DOHH2 (cell line): ENCODE measurements at regions not wholly inside any gene's neighbourhood (a gene's known extent, or its start where the extent isn't known, plus 50 kb on each side); places are given as distances from the start of the nearest gene placed in this dataset.

Experiments
- H3F3A ChIP-seq: fragments of 200-600 bp; sonication (generic), shearing (Covaris generic); 2 replicates; pipeline ENCODE4 v1.6.0; 2016; ENCODE audit warnings: antibody characterized with exemption, mild to moderate bottlenecking; ENCODE audit not compliant: control insufficient read depth, insufficient read depth
- H3K27ac ChIP-seq: fragments of 200-600 bp; sonication (generic); 2 replicates; pipeline ENCODE4 v1.5.1; 2014; ENCODE audit warnings: low read depth, mild to moderate bottlenecking, low read length, moderate library complexity
- H3K27me3 ChIP-seq: fragments of 200-600 bp; sonication (generic); 2 replicates; pipeline ENCODE4 v1.6.1; 2014; ENCODE audit warnings: mild to moderate bottlenecking, low read length, mixed read lengths; ENCODE audit not compliant: control insufficient read depth
- H3K36me3 ChIP-seq: fragments of 200-600 bp; sonication (generic); 2 replicates; pipeline ENCODE4 v1.6.1; 2014; ENCODE audit warnings: mild to moderate bottlenecking, low read length, moderate library complexity, mixed read lengths; ENCODE audit not compliant: control insufficient read depth
- H3K4me1 ChIP-seq: fragments of 200-600 bp; sonication (generic); 2 replicates; pipeline ENCODE4 v1.6.1; 2014; ENCODE audit warnings: mild to moderate bottlenecking, low read length, mixed read lengths; ENCODE audit not compliant: control insufficient read depth
- H3K4me2 ChIP-seq: fragments of 200-600 bp; sonication (generic); 2 replicates; pipeline ENCODE4 v1.6.0; 2014; ENCODE audit warnings: mild to moderate bottlenecking, low read length, moderate library complexity
- H3K4me3 ChIP-seq: fragments of 200-600 bp; sonication (generic); 2 replicates; pipeline ENCODE4 v1.5.1; 2014; ENCODE audit warnings: mild to moderate bottlenecking, low read length, mixed read lengths
- H3K79me2 ChIP-seq: fragments of 200-600 bp; sonication (generic); 2 replicates; pipeline ENCODE4 v1.6.1; 2014; ENCODE audit warnings: mild to moderate bottlenecking, low read length, mixed read lengths; ENCODE audit not compliant: control insufficient read depth
- H3K9me2 ChIP-seq: fragments of 200-600 bp; sonication (generic); replicated peaks from 2 replicates; pipeline ENCODE4 v1.6.1; 2014; ENCODE audit warnings: mild to moderate bottlenecking, low read length, mixed read lengths; ENCODE audit not compliant: control insufficient read depth
- H3K9me3 ChIP-seq: fragments of 200-600 bp; sonication (generic); 2 replicates; pipeline ENCODE4 v1.6.1; 2014; ENCODE audit warnings: antibody characterized with exemption, low read length, mixed read lengths; ENCODE audit not compliant: control insufficient read depth, insufficient read depth
- H4K20me1 ChIP-seq: fragments of 200-600 bp; sonication (generic); 2 replicates; pipeline ENCODE4 v1.6.0; 2014; ENCODE audit warnings: low read depth, mild to moderate bottlenecking, antibody characterized with exemption, low read length, moderate library complexity; ENCODE audit not compliant: control insufficient read depth, insufficient read depth
- CTCF ChIP-seq: fragments of 200-600 bp; sonication (generic); IDR thresholded peaks from one replicate; pipeline ENCODE4 v1.5.1; 2014; ENCODE audit warnings: antibody characterized with exemption, mild to moderate bottlenecking, low read depth, low read length; ENCODE audit not compliant: poor library complexity, severe bottlenecking
- EZH2phosphoT487 ChIP-seq: fragments of 200-600 bp; sonication (generic); IDR thresholded peaks from 2 replicates; pipeline ENCODE4 v1.6.1; 2017; ENCODE audit warnings: borderline replicate concordance, mild to moderate bottlenecking, antibody characterized with exemption, low read length, moderate library complexity, mixed read lengths

- Histone ChIP-seq H3K9me3 (no peaks in the 10 kb centered on the region), H3F3A (no peaks in the 10 kb centered on the region), H3K79me2 (no peaks in the 10 kb centered on the region), H4K20me1 (no peaks in the 10 kb centered on the region), H3K27me3 (peaks cover 12% of the 10 kb centered on the region), H3K27ac (no peak overlapping the region), H3K4me1 (no peaks in the 10 kb centered on the region), H3K9me2 (no peaks in the 10 kb centered on the region), H3K4me3 (no peak overlapping the region), H3K36me3 (no peaks in the 10 kb centered on the region), H3K4me2 (no peak overlapping the region)
- TF ChIP-seq EZH2phosphoT487, result no peak
- no peak for TF ChIP-seq CTCF
These were observed 248.2 kb downstream of the REEP3 start for GRCh38 chr10:63769367-63769766.

- TF ChIP-seq EZH2phosphoT487 (no peak), CTCF (no peak)
- Histone ChIP-seq H3K9me2 (no peaks in the 10 kb centered on the region), H3K9me3 (no peaks in the 10 kb centered on the region)
These were observed 249.3 kb downstream of the REEP3 start for GRCh38 chr10:63770523-63770922.

GRCh38 chr10:63772491-63772890 is 251.3 kb downstream of the REEP3 start:
- H3K27me3 ChIP-seq, result peaks cover 12% of the 10 kb centered on the region
- no peaks in the 10 kb centered on the region for H3F3A ChIP-seq
- no peaks in the 10 kb centered on the region for H3K9me2 ChIP-seq
- H3K36me3 ChIP-seq, result no peaks in the 10 kb centered on the region
- H3K27ac ChIP-seq, result no peak overlapping the region
- no peaks in the 10 kb centered on the region for H4K20me1 ChIP-seq
- H3K4me1 ChIP-seq, result no peaks in the 10 kb centered on the region
- H3K9me3 ChIP-seq, result no peaks in the 10 kb centered on the region
- H3K4me3 ChIP-seq, result no peak overlapping the region
- no peak overlapping the region for H3K4me2 ChIP-seq
- no peak for TF ChIP-seq EZH2phosphoT487
- TF ChIP-seq CTCF, result no peak
- H3K79me2 ChIP-seq, result no peaks in the 10 kb centered on the region

More at GRCh38 chr10:63770523-63770922, 249.3 kb downstream of the REEP3 start:
- H3F3A ChIP-seq, result no peaks in the 10 kb centered on the region
- no peaks in the 10 kb centered on the region for H3K36me3 ChIP-seq
- H3K27ac ChIP-seq, result no peak overlapping the region
- H3K4me2 ChIP-seq, result no peak overlapping the region
- H3K27me3 ChIP-seq, result peaks cover 12% of the 10 kb centered on the region
- H3K4me1 ChIP-seq, result no peaks in the 10 kb centered on the region
- no peaks in the 10 kb centered on the region for H3K79me2 ChIP-seq
- H3K4me3 ChIP-seq, result no peak overlapping the region
- H4K20me1 ChIP-seq, result no peaks in the 10 kb centered on the region

GRCh38 chr10:63773106-63773505 is 251.9 kb downstream of the REEP3 start:
- Histone ChIP-seq H3K4me3 (no peak overlapping the region), H3K9me3 (no peaks in the 10 kb centered on the region), H3F3A (no peaks in the 10 kb centered on the region), H3K27ac (no peak overlapping the region), H3K79me2 (no peaks in the 10 kb centered on the region), H3K27me3 (peaks cover 12% of the 10 kb centered on the region), H3K9me2 (no peaks in the 10 kb centered on the region), H3K36me3 (no peaks in the 10 kb centered on the region), H4K20me1 (no peaks in the 10 kb centered on the region), H3K4me1 (no peaks in the 10 kb centered on the region), H3K4me2 (no peak overlapping the region)
- TF ChIP-seq CTCF, result no peak
- TF ChIP-seq EZH2phosphoT487, result no peak
